ENCODE measurements at regions not wholly inside any gene's neighbourhood (a gene's known extent, or its start where the extent isn't known, plus 50 kb on each side); places are given as distances from the start of the nearest gene placed in this dataset.

DNA sequence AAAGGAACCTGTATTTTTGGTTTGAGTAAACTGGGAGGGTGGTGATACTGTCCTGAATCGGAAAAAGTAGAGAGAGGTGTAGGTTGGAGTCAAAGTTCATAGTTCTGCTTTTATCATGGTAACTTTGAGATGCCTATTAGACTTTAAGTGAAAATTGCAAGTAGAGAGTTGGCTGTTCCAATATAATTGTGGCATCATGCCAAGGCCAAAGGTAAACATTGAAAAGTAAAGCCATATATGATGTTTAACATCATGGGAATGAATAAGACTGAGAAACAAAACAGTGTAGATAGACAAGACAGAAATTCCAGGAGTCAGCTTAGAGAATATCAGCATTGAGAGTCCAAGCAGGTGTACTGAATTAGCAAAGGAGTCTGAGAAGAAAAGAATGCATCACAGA is 570.9 kb downstream of the HTR7 start:
- Histone ChIP-seq H3K9me3 (ENCODE audit: control extremely low read depth in 1 of 3, control insufficient read depth in 2 of 3, insufficient read depth in 1 of 3, low read length in 2 of 3) (no peaks in the 10 kb centered on the region), H3K79me2 (ENCODE audit: control insufficient read depth, insufficient read depth, low read length) (no peaks in the 10 kb centered on the region), H3K27me3 (replicated peaks in 1 of 4; ENCODE audit: control extremely low read depth in 1 of 4, control insufficient read depth in 3 of 4, insufficient read depth in 4 of 4, low read length in 3 of 4) (no peaks in the 10 kb centered on the region), H3K9ac (ENCODE audit: low read length) (no peak overlapping the region), H3K27ac (ENCODE audit: low read length in 2 of 2) (no peak overlapping the region), H2AFZ (ENCODE audit: insufficient read depth, low read depth, low read length, poor library complexity, severe bottlenecking) (no peak overlapping the region), H3K4me2 (replicated peaks; ENCODE audit: low read depth, low read length, poor library complexity, severe bottlenecking) (no peak overlapping the region), H3K4me1 (ENCODE audit: control insufficient read depth in 2 of 2, insufficient read depth in 2 of 2, low read length in 2 of 2) (no peaks in the 10 kb centered on the region), H3K36me3 (replicated peaks in 1 of 2; ENCODE audit: control extremely low read depth in 1 of 2, control insufficient read depth in 1 of 2, extremely low read depth in 1 of 2, insufficient read depth in 2 of 2, low read length in 1 of 2) (no peaks in the 10 kb centered on the region), H4K20me1 (ENCODE audit: control insufficient read depth, insufficient read depth, low read length, poor library complexity, severe bottlenecking) (no peaks in the 10 kb centered on the region), H3K4me3 (ENCODE audit: control extremely low read depth in 1 of 5, extremely low read depth in 1 of 5, insufficient read depth in 1 of 5, low read depth in 2 of 5, low read length in 4 of 5) (no peak overlapping the region)
- Mint-ChIP-seq H3K27me3 (peaks cover 10% of the 10 kb centered on the region), H3K4me1 (peaks cover 6% of the 10 kb centered on the region), H3K4me3 (no peak overlapping the region), H3K9me3 (ENCODE audit: insufficient read depth) (no peaks in the 10 kb centered on the region), H3K27ac (no peak overlapping the region)
- intact Hi-C loops (cut with micrococcal nuclease) = no loop called here
- no peak for DNase-seq
- ATAC-seq (ENCODE audit: low read depth) = no peak
- WGBS (ENCODE audit: insufficient coverage) = 69% methylated on average over 1 of the region's 1 CpG
- CTCF ChIA-PET = interaction anchor here (0.6 kb wide), 1 partner anchor 220 kb away, joined by 3 read pairs; no protein-coding TSS in a partner anchor
- POLR2A ChIA-PET = no interaction called here
- TF ChIP-seq, protein P1, sequence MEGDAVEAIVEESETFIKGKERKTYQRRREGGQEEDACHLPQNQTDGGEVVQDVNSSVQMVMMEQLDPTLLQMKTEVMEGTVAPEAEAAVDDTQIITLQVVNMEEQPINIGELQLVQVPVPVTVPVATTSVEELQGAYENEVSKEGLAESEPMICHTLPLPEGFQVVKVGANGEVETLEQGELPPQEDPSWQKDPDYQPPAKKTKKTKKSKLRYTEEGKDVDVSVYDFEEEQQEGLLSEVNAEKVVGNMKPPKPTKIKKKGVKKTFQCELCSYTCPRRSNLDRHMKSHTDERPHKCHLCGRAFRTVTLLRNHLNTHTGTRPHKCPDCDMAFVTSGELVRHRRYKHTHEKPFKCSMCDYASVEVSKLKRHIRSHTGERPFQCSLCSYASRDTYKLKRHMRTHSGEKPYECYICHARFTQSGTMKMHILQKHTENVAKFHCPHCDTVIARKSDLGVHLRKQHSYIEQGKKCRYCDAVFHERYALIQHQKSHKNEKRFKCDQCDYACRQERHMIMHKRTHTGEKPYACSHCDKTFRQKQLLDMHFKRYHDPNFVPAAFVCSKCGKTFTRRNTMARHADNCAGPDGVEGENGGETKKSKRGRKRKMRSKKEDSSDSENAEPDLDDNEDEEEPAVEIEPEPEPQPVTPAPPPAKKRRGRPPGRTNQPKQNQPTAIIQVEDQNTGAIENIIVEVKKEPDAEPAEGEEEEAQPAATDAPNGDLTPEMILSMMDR (IDR thresholded peaks at IDR 0.05) = no peak
- TF ChIP-seq EZH2 (IDR thresholded peaks at IDR 0.05; ENCODE audit: borderline replicate concordance, insufficient read depth, low read depth, low read length, poor library complexity, severe bottlenecking) = no peak

DNA sequence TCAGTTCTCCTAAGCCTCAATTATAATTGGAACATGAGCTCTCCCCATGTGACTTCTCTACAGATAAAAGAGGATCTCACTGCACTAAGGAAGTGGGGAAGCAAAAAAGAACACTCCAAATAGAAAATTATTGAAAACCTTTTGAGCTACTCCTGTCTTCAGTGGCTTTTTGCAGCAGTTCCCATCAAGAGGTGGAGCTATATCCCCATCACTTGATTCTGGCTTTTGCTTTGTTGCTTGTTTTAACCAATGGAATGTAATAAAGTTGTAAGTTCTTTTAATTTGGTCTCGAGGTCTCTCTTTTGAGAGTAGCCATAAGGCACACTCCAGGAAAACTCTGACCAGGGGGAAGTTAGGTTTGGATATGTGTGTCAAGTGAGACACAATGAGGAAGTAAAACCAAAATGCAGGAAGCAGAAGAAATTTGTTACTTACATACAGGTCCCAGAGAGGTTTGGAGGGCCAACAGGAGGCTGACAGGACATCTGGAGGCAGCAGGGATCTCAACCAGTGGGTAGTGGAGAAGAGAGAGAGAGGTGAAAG is 569.4 kb downstream of the HTR7 start:
- Histone ChIP-seq H3K9ac (ENCODE audit: low read length) (no peak overlapping the region), H3K4me3 (ENCODE audit: control extremely low read depth in 1 of 5, extremely low read depth in 1 of 5, insufficient read depth in 1 of 5, low read depth in 2 of 5, low read length in 4 of 5) (no peak overlapping the region), H3K9me3 (ENCODE audit: control extremely low read depth in 1 of 3, control insufficient read depth in 2 of 3, insufficient read depth in 1 of 3, low read length in 2 of 3) (no peaks in the 10 kb centered on the region), H2AFZ (ENCODE audit: insufficient read depth, low read depth, low read length, poor library complexity, severe bottlenecking) (no peak overlapping the region), H3K79me2 (ENCODE audit: control insufficient read depth, insufficient read depth, low read length) (no peaks in the 10 kb centered on the region), H3K27me3 (replicated peaks in 1 of 4; ENCODE audit: control extremely low read depth in 1 of 4, control insufficient read depth in 3 of 4, insufficient read depth in 4 of 4, low read length in 3 of 4) (no peaks in the 10 kb centered on the region), H3K36me3 (replicated peaks in 1 of 2; ENCODE audit: control extremely low read depth in 1 of 2, control insufficient read depth in 1 of 2, extremely low read depth in 1 of 2, insufficient read depth in 2 of 2, low read length in 1 of 2) (no peaks in the 10 kb centered on the region), H3K4me2 (replicated peaks; ENCODE audit: low read depth, low read length, poor library complexity, severe bottlenecking) (no peak overlapping the region), H3K27ac (ENCODE audit: low read length in 2 of 2) (no peak overlapping the region), H4K20me1 (ENCODE audit: control insufficient read depth, insufficient read depth, low read length, poor library complexity, severe bottlenecking) (no peaks in the 10 kb centered on the region), H3K4me1 (ENCODE audit: control insufficient read depth in 2 of 2, insufficient read depth in 2 of 2, low read length in 2 of 2) (no peaks in the 10 kb centered on the region)
- H3K4me1 Mint-ChIP-seq = peaks cover 6% of the 10 kb centered on the region
- H3K27ac Mint-ChIP-seq = no peak overlapping the region
- POLR2A ChIA-PET = no interaction called here
- no peaks in the 10 kb centered on the region for H3K9me3 Mint-ChIP-seq (ENCODE audit: insufficient read depth)
- H3K27me3 Mint-ChIP-seq = peaks cover 10% of the 10 kb centered on the region
- H3K4me3 Mint-ChIP-seq = no peak overlapping the region
- no peak for DNase-seq
- no peak for ATAC-seq (ENCODE audit: low read depth)
- TF ChIP-seq, protein P1 (IDR thresholded peaks at IDR 0.05) = no peak
- TF ChIP-seq EZH2 (IDR thresholded peaks at IDR 0.05; ENCODE audit: borderline replicate concordance, insufficient read depth, low read depth, low read length, poor library complexity, severe bottlenecking) = no peak
- 13% methylated on average over 1 of the region's 1 CpG for WGBS (ENCODE audit: insufficient coverage)
- intact Hi-C loops (cut with micrococcal nuclease) = no loop called here
- CTCF ChIA-PET = no interaction called here

All from B cell (primary cell).